GM19043 (cell line): ENCODE measurements at regions not wholly inside any gene's neighbourhood (a gene's known extent, or its start where the extent isn't known, plus 50 kb on each side); places are given as distances from the start of the nearest gene placed in this dataset.
"Not testable (repeated sequence)": the region's sequence is repeated elsewhere in the genome, so short reads cannot be mapped to it uniquely, and the experiment has no call there.

ENCODE experiments used
- ATAC-seq: cut with Tn5 transposase; IDR thresholded peaks from one replicate; pipeline ENCODE4 v1.9.1; 2021; ENCODE audit warnings: low read depth; ENCODE audit not compliant: unreplicated experiment

- no peak for ATAC-seq
These were observed 312.0 kb downstream of the IRS1 start for GRCh38 chr2:226487573-226487972.

DNA sequence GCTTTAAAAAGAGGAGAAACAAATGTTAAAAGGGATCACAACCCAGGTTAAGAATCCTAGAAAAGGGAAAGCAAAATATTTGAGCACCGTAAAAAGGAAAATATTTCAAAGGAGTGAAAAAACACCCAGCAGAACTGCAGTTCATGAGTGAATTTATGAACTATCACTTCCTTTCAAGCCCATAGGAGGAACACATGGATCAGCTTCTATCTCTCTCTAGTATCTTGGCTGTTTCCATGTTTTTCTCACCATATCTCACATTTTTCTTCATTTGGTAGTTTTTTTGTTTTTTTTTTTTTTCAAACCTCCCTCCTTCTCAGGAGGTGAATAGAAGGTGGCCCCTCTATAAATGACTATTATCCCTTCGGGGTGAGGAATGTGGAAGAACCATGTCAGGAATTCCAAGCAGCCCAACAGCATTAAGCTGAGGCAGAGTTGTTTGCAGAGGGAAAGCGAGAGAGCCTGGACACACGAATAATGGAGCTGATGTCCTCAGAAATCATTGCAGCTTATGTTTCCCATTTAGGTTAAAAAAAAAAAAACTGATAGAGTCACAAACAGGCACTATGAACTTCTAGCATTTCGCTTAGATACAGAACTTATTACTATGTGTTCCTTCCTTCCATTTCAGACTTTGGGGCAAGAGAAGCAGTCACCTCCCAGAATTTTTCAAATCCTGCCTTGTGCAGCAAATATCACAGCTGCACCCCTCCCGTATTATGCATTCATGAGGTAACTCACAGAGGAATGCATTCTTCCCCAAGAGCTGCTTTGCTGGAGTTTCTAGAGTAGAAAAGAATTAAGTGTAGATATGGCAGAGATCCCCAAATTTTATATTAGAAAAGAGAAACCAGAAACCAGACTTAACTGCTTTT lies 315.6 kb downstream of the IRS1 start:
- no peak for ATAC-seq

DNA sequence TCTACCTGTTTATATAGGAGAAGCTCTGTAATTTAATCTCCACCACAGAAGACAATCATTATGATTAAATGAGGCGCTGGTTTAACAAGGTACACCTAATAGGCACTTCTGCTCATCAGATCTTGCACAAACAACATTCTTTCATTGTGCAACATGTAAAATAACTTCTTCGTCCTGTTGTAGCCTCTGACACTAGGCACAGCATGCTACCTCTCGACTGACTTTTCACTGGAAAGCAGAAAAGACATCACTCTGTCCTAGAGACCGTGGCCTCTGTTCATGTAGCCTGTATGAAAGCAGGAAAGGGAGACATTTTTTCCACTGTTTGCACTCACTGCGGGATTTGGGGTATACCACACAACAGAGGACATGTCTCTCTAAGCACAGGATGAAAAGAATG lies 316.5 kb downstream of the IRS1 start:
- ATAC-seq = no peak

DNA sequence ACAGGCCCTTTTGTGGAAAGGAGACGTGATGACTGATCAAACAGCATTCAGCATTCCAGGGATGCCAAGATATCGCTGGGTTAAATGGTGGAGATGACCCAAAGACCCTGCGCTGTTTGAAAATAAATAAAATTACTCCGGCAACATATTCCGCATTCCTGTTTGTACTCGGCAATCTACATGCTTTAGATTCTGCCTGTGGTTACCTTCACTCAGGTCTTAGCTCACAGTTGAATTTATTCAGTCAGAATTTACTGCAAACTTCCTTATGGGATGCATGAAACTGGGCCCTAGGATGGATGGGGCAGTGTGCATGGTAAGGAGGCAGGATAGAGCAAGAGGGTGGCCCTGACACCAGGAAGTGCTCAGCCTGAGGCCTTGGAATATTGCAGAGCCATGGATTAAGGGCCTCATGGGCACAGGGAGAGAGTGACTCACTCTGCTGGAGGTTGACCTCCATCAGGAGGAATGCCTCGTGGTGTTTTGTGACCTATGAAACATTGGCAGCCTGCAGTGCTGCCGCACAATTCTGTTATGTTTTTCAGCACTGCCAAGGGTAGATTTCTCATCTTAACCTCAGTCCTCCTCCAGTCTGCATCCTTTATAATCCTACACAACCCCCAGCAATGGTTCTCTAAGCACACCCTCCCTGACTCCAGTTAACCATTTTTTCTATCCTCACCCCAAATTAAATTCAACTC lies 321.4 kb downstream of the IRS1 start:
- ATAC-seq = no peak

GRCh38 chr2:226477221-226478108 lies 322.2 kb downstream of the IRS1 start:
- ATAC-seq = no peak

DNA sequence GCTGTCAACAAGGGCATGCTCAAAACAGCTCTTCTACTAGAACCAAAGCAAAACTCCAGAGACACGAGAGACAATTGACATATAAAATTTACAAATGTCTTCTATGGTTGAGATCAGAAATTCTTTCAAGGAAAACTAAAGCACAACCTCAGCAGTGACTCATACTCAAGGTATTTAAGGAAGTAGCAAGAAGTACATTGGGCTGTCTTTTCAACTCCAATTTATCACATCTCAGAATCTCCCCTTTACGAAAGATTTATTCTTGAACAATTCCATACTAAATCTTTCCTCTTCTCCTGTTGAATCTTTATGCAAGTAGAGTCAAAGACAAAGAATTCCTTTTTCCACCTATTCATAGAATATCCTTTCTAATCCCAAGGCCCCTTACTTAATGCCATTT lies 324.0 kb downstream of the IRS1 start:
- no peak for ATAC-seq

DNA sequence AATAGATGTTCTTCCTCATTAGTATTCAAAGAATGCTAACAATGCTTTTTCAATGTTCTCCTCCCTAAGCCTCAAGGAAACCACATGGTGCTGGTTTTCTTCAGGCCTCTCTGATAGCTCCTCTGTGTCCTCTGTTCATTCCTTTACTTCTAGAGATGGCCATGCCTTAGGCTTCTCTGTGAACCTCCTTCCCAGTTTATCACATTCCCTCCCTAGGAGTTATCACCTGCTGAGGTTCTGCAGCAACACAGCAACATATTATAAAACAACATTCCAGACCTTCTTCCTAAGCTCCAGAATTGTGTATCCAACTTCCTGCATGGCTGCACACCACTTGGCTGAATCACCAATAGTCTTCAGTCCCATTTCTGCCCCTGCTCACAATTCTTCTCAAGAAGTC lies 325.5 kb downstream of the IRS1 start:
- no peak for ATAC-seq

DNA sequence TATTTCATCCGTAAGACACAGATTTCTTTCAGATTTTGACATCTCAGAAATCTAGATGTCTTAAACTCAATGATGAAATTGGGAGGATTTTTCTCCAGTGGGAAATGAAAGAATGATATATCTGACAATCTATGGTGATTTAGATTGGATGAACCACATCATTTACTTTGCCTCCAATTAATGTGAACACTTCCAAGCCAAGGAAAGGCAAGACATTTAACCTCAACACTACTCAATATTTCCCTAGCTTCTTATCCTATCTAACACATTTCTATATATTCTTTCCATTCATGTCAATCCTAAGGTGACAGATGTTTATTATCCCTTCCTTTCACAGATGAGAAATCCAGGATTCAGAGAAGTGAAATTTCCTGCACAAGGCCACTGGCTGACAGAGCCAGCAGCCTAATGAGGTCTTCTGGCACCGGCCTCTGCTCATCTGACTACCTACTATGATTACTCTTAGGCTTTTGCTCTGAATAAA lies 327.6 kb downstream of the IRS1 start:
- no peak for ATAC-seq

DNA sequence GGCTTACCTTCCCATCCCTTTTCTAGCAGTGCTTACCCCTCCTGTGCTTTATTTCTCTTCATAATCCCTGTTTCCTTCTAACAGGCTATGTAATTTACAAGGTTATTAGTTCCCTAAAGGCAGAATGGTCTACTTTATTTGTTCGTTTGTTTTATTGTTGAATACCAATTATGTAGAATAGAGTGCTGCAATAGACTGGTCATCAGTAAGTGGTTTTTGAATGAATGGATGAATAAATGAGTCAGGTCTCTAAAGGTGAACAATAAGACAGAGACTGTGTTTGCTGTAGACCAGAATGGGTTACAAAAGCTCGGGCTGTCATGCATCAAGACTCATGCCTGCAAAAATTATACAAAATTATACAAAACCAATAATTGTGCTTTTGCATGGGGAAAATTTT lies 332.0 kb downstream of the IRS1 start:
- ATAC-seq = no peak

DNA sequence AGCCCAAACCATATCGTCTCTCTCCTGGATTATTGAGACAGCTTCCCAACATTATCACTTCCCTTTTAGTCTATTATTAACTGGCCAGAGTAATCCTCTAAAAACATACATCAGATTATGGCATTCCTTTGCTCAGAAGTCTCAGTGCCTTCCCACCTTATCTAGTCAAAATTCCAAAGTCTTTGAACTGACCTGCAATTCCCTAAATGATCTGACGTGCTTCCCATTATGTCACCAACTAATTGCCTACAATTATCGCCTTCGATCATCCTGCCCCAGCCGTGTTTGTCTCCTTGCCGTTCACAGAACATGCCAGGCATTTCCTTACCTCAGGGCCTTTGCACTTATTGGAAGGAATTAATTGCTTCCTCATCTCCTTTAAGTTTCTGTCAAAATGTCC lies 332.4 kb downstream of the IRS1 start:
- no peak for ATAC-seq

- no peak for ATAC-seq
These were observed 333.0 kb downstream of the IRS1 start for GRCh38 chr2:226466589-226466988.

DNA sequence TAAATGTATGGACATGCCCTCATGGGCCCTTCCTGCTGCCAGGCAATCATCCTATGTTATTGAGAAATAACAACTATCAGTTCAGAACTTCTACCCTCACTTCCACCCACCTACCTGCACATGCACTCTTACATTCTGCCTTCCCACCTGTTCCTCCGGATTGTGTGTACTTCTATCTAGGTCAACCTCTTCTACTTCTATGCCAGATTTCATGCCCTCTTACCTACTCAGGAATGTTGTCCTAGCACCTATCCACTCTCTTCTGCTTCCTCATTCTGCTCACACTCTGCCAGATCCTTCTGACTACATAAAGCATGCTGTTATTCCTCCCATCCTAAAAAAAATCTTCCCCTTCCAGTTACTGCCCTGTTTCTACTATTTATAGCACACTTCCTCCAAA lies 333.5 kb downstream of the IRS1 start:
- ATAC-seq = no peak

GRCh38 chr2:226464380-226464779 lies 335.2 kb downstream of the IRS1 start:
- no peak for ATAC-seq

DNA sequence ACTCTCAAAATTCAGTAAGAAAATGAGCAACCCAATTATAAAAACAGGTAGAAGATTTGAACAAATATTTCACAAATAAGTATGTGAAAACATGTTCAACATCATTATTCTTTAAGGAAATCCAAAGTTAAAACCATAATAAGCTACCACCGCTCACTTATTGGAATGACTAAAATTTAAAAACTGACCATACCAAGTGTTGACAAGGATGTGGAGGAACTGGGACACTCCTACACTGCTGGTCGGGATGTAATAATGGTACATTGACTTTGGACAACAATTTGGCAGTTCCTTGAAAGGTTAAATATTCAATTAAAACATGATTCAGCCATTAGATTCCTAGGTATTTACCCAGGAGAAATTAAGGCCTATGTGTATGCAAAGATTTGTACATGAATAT lies 336.5 kb downstream of the IRS1 start:
- ATAC-seq = no peak

GRCh38 chr2:226461981-226462380 lies 337.6 kb downstream of the IRS1 start:
- no peak for ATAC-seq

DNA sequence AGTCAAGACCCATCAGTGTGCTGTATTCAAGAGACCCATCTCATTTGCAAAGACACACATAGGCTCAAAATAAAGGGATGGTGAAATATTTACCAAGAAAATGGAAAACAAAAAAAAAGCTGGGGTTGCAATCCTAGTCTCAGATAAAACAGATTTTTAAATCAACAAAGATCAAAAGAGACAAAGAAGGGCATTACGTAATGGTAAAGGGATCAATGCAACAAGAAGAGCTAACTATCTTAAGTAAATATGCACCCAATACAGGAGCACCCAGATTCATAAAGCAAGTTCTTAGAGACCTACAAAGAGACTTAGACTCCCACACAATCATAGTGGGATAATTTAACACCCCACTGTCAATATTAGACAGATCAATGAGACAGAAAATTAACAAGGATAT lies 343.5 kb downstream of the IRS1 start:
- not testable (repeated sequence) for ATAC-seq

DNA sequence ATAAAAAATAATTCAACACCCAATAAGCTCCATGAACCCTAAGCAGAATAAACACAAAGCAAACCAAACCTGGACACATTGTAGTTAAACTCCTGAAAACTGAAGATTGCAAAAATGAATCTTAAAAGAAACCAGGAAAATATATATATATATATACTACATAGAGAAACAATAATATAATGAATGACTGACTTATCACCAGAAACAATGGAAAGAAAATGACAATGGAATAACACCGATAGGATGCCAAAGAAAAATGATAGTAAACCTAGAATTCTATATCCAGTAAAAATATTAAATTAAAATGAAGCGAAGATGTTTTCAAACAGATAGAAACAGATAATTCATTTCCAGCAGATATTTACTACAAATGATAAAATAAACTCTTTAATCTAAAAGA lies 346.9 kb downstream of the IRS1 start:
- no peak for ATAC-seq

GRCh38 chr2:226451486-226451885 lies 348.1 kb downstream of the IRS1 start:
- ATAC-seq = no peak

GRCh38 chr2:226450141-226450540 lies 349.5 kb downstream of the IRS1 start:
- ATAC-seq = no peak

DNA sequence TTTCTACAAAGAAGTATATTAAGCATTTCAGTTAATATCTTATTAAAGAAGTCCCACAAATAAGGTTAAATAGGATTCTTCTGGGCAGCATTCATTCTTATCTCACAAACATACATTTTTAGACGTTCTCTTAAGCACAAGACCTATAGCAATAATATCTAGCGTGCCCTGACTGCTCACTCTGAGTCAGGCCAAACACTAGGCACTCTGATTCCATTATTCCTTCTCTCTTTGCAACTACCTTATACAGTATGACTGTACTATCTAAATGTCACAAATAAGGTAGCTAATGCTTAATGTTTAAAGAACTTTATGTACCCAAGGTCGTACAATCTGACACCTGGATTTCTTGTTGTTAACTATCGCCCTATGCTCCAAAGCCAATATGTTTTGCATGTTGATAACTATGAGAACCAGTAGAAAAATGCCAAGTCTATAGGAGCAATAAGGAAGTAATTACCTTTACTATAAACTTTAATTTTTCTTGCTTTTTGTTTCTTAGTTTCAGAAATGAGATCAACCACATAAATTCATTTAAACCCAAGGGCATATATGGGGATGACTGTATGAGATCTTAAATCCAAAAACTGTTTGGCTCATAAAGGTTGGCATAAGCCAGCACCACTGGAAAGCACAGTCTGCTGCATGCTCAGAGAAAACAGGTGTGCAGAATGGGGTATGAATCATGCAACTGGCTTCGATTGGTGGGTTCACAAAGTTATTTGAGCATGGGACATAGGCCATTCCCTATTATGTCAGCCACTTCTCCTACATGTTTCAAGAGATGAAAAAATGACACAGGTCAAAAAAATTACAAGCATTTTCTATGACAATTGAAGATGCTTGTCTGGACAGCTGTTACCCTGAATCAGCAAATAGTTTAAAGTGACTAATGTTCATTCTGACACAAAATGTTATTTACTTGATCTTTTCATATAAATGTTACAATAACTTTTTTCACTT lies 352.0 kb downstream of the IRS1 start:
- no peak for ATAC-seq
